Dendritic cell treated with granulocyte-macrophage colony-stimulating factor and Interleukin-4, amounts not matched to agents 40 ng/mL and 50 ng/mL, for 4 days (primary cell): ENCODE measurements at regions not wholly inside any gene's neighbourhood (a gene's known extent, or its start where the extent isn't known, plus 50 kb on each side); places are given as distances from the start of the nearest gene placed in this dataset.

Experiments
- H3K27ac Mint-ChIP-seq: one replicate; pipeline ENCODE4 v1.8.0; 2022; ENCODE audit warnings: mild to moderate bottlenecking, mixed read lengths
- H3K27me3 Mint-ChIP-seq: one replicate; pipeline ENCODE4 v1.8.0; 2022; ENCODE audit warnings: mild to moderate bottlenecking, mixed read lengths
- H3K36me3 Mint-ChIP-seq: one replicate; pipeline ENCODE4 v1.8.0; 2022; ENCODE audit warnings: low read depth, mixed read lengths
- H3K4me1 Mint-ChIP-seq: one replicate; pipeline ENCODE4 v1.8.0; 2022; ENCODE audit warnings: low read depth, mixed read lengths
- H3K4me3 Mint-ChIP-seq: one replicate; pipeline ENCODE4 v1.8.0; 2022; ENCODE audit warnings: mild to moderate bottlenecking, moderate library complexity, mixed read lengths
- H3K9me3 Mint-ChIP-seq: one replicate; pipeline ENCODE4 v1.8.0; 2022; ENCODE audit warnings: mixed read lengths
- intact Hi-C: fragments of 100-400 bp; cut with micrococcal nuclease; formaldehyde crosslinking; loops from one replicate; pipeline ENCODE4 v1.15.0; 2022

- Mint-ChIP-seq H3K36me3 (no peaks in the 10 kb centered on the region), H3K27me3 (no peaks in the 10 kb centered on the region), H3K4me1 (peaks cover 6% of the 10 kb centered on the region), H3K27ac (no peak overlapping the region), H3K4me3 (no peak overlapping the region), H3K9me3 (peaks cover 5% of the 10 kb centered on the region)
- intact Hi-C loops = no loop called here
Observed at GRCh38 chr10:105807935-105808587, 1167.0 kb downstream of the SORCS3 start.

DNA sequence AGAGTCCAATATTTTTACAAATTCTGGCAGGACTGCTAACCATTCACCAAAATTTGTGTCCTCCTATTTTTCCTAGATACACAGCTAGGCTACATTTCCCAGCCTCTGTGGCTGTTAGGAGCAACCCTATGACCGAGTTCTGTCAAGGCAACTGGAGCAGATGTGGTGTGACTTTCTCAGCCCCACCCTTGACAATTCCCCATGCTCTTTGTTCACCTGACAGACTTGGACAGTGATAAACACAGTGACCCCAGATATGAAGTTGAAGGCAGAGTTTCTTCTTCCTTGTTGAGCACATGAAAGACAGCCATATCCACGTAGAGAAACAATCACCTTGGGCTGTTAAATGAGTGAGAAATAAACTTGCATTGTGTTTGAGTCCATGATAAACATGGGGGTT, 1162.1 kb downstream of the SORCS3 start:
- no peak overlapping the region for H3K27ac Mint-ChIP-seq
- H3K4me1 Mint-ChIP-seq = peaks cover 5% of the 10 kb centered on the region
- intact Hi-C loops = no loop called here
- no peaks in the 10 kb centered on the region for H3K27me3 Mint-ChIP-seq
- no peaks in the 10 kb centered on the region for H3K9me3 Mint-ChIP-seq
- no peaks in the 10 kb centered on the region for H3K36me3 Mint-ChIP-seq
- H3K4me3 Mint-ChIP-seq = no peak overlapping the region

GRCh38 chr10:105800641-105801040, 1159.6 kb downstream of the SORCS3 start:
- intact Hi-C loops = no loop called here

GRCh38 chr10:105798328-105798889, 1157.3 kb downstream of the SORCS3 start:
- H3K27ac Mint-ChIP-seq = no peak overlapping the region
- H3K9me3 Mint-ChIP-seq = no peaks in the 10 kb centered on the region
- no peaks in the 10 kb centered on the region for H3K27me3 Mint-ChIP-seq
- H3K4me3 Mint-ChIP-seq = no peak overlapping the region
- H3K4me1 Mint-ChIP-seq = no peaks in the 10 kb centered on the region
- H3K36me3 Mint-ChIP-seq = no peaks in the 10 kb centered on the region
- intact Hi-C loops = no loop called here

More at GRCh38 chr10:105800641-105801040, 1159.6 kb downstream of the SORCS3 start:
- H3K9me3 Mint-ChIP-seq = no peaks in the 10 kb centered on the region
- H3K4me3 Mint-ChIP-seq = no peak overlapping the region
- H3K27me3 Mint-ChIP-seq = no peaks in the 10 kb centered on the region
- no peak overlapping the region for H3K27ac Mint-ChIP-seq
- no peaks in the 10 kb centered on the region for H3K4me1 Mint-ChIP-seq
- no peaks in the 10 kb centered on the region for H3K36me3 Mint-ChIP-seq

- H3K36me3 Mint-ChIP-seq = no peaks in the 10 kb centered on the region
- intact Hi-C loops = no loop called here
- H3K27me3 Mint-ChIP-seq = no peaks in the 10 kb centered on the region
- no peak overlapping the region for H3K4me3 Mint-ChIP-seq
- H3K27ac Mint-ChIP-seq = no peak overlapping the region
- H3K4me1 Mint-ChIP-seq = no peaks in the 10 kb centered on the region
- H3K9me3 Mint-ChIP-seq = no peaks in the 10 kb centered on the region
Observed at GRCh38 chr10:105797234-105797890, 1156.3 kb downstream of the SORCS3 start.

- Mint-ChIP-seq H3K27ac (no peak overlapping the region), H3K4me1 (no peaks in the 10 kb centered on the region), H3K27me3 (no peaks in the 10 kb centered on the region), H3K36me3 (no peaks in the 10 kb centered on the region), H3K4me3 (no peak overlapping the region), H3K9me3 (peaks cover 3% of the 10 kb centered on the region)
- intact Hi-C loops = no loop called here
Observed at GRCh38 chr10:105793071-105793470, 1152.0 kb downstream of the SORCS3 start.

GRCh38 chr10:105785721-105786120, 1144.6 kb downstream of the SORCS3 start:
- Mint-ChIP-seq H3K9me3 (peaks cover 49% of the 10 kb centered on the region), H3K27ac (no peak overlapping the region), H3K36me3 (no peaks in the 10 kb centered on the region), H3K27me3 (no peaks in the 10 kb centered on the region), H3K4me1 (no peaks in the 10 kb centered on the region), H3K4me3 (no peak overlapping the region)
- intact Hi-C loops = no loop called here

- no peak overlapping the region for H3K27ac Mint-ChIP-seq
- no peak overlapping the region for H3K4me3 Mint-ChIP-seq
- peaks cover 49% of the 10 kb centered on the region for H3K9me3 Mint-ChIP-seq
- no peaks in the 10 kb centered on the region for H3K27me3 Mint-ChIP-seq
- intact Hi-C loops = no loop called here
- H3K36me3 Mint-ChIP-seq = no peaks in the 10 kb centered on the region
- no peaks in the 10 kb centered on the region for H3K4me1 Mint-ChIP-seq
Observed at GRCh38 chr10:105783936-105784483, 1142.9 kb downstream of the SORCS3 start.

DNA sequence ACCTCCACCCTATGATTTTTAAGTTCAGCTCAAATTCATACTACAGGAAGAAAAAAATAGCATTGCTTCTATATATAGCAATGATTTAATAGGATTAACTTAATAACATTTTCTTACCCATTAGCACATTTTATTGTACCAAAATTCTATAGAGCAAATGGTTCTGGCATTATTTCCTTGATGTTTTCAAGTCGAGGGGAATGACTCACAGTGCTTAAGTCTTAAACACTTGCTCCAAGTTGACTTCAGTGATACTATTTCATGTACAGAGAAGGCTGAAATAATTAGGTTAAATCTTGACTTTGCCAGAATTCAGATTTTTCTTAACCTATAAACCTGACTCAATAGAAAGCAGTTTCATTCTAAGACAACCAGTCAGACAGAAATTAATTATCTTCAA, 1133.8 kb downstream of the SORCS3 start:
- no peaks in the 10 kb centered on the region for H3K36me3 Mint-ChIP-seq
- H3K9me3 Mint-ChIP-seq = no peaks in the 10 kb centered on the region
- no peak overlapping the region for H3K27ac Mint-ChIP-seq
- H3K27me3 Mint-ChIP-seq = no peaks in the 10 kb centered on the region
- no peak overlapping the region for H3K4me3 Mint-ChIP-seq
- H3K4me1 Mint-ChIP-seq = no peaks in the 10 kb centered on the region
- intact Hi-C loops = no loop called here

GRCh38 chr10:105774351-105774750, 1133.3 kb downstream of the SORCS3 start:
- intact Hi-C loops = no loop called here
- Mint-ChIP-seq H3K4me1 (no peaks in the 10 kb centered on the region), H3K4me3 (no peak overlapping the region), H3K27me3 (no peaks in the 10 kb centered on the region), H3K9me3 (no peaks in the 10 kb centered on the region), H3K27ac (no peak overlapping the region), H3K36me3 (no peaks in the 10 kb centered on the region)

DNA sequence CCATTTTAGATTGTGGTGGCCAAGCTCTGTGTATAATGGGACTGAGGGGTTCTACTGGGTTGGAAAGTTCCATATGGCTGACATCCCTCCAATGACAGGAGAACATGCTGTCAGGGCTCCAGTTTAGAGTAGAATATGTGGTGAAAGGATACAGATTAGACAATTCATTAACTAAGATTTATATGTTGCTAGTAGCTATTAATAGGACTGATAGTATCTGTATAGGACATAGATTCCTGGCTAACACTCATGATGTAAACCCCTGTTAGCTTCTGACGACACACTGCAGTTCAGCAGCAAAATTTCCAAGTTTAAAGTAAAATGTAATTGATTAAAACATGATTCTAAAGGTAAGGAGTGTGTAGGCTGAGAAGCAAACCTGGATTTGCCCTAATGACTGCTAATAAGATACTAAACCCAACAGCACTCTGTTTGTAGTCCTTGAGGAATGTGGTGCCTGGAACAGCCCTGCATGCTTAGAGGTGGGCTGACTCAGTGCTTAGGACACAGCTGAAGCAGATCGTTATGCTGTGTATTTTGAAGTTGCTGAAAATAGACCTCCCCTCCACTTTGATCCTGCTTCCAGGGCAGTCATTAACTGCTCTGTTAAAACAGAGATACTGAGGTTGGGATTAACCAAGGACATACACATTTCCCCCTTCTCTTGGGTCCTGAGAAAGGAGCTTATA, 1129.6 kb downstream of the SORCS3 start:
- H3K4me1 Mint-ChIP-seq = no peaks in the 10 kb centered on the region
- H3K27me3 Mint-ChIP-seq = no peaks in the 10 kb centered on the region
- no peaks in the 10 kb centered on the region for H3K9me3 Mint-ChIP-seq
- H3K36me3 Mint-ChIP-seq = no peaks in the 10 kb centered on the region
- H3K4me3 Mint-ChIP-seq = no peak overlapping the region
- intact Hi-C loops = no loop called here
- no peak overlapping the region for H3K27ac Mint-ChIP-seq

DNA sequence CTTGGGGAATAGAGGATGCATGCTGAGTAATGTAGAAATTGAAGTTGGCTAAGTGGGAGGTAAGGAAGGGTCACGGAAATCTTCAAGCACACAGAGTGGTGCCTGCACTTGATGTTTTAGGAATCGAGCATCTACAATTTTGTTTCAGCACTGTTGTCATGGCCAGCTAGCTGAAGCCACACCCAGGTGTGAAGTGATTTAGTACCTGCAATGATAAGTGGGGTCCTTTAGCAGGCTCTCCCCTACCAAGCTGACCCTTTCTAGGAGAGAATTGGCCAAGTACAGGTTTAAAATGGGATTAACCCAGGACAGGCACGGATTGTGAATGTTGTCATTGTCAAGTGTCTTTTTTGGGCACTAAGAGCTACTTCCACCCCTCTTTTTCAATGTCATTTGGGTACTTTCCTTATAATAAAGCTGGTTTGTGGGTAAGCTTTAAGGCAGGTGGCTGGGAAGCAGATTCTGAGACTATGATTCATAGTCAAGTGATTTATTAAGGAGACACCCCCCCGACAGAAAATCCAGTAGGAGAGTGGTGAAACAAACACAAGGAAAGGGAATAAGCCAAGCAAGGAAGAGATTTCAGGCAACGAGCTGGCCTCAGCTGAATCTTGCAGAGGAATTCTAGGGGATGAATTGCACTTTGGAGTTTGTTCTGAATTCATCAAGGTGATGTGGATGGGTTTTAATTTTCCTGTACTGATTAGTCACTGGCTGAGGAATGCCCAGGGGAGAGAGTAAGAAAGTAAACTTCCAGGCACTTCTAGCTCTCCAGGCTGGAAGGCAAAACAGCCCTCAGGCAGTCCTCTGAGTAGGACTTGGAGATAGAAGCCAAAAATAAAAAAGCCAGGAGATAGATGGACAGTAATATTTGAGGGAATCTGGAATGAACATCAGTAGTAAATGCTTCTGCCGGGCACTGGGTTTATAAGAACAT, 1128.4 kb downstream of the SORCS3 start:
- Mint-ChIP-seq H3K9me3 (no peaks in the 10 kb centered on the region), H3K36me3 (no peaks in the 10 kb centered on the region), H3K27me3 (no peaks in the 10 kb centered on the region), H3K27ac (no peak overlapping the region), H3K4me3 (no peak overlapping the region), H3K4me1 (no peaks in the 10 kb centered on the region)
- intact Hi-C loops = no loop called here

DNA sequence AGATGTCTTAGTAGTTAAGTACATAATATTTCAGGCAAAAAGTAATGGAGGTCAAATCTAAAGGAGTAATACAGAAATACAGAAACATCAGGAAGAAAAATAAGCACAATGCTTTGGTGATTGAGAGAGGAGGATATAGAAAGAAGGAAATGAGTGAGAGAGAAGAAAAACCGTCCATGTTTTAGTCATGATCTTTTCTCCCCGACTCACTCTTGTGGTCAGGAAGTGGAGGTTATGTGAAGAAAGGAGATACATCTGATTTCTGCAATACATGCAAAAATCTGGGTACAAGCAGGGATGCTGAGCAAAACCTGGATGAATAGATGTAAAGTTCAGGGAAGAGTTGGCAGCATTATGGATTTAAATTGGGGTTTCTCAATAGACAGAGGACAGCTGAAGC, 1122.5 kb downstream of the SORCS3 start:
- Mint-ChIP-seq H3K4me3 (no peak overlapping the region), H3K27ac (no peak overlapping the region), H3K4me1 (no peaks in the 10 kb centered on the region), H3K36me3 (no peaks in the 10 kb centered on the region), H3K27me3 (no peaks in the 10 kb centered on the region), H3K9me3 (no peaks in the 10 kb centered on the region)
- intact Hi-C loops = no loop called here
